ENCODE measurements at regions not wholly inside any gene's neighbourhood (a gene's known extent, or its start where the extent isn't known, plus 50 kb on each side); places are given as distances from the start of the nearest gene placed in this dataset.
"Not testable (repeated sequence)": the region's sequence is repeated elsewhere in the genome, so short reads cannot be mapped to it uniquely, and the experiment has no call there.

DNA sequence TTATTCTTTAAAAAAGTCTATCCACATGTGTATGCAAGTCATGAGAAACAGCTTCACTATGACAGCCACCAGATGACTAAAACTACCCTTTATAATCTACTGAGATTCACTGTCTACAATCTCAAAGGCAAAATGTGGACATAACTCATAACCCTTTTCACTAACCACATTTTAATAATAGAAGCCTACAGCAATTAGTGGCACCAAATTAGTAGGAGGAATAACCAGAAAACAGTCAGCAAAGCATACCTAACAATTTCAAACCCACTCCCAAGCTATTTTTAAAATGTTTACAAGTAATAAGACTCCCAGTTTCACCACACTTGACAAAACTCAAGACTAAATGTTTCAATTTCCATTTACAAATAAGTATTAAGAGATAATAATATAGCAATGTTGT, 442.9 kb downstream of the PTPRC start:
- H3K4me3 Mint-ChIP-seq: no peak overlapping the region
- no peak overlapping the region for H3K27ac ChIP-seq (ENCODE audit: low read depth, low read length)

DNA sequence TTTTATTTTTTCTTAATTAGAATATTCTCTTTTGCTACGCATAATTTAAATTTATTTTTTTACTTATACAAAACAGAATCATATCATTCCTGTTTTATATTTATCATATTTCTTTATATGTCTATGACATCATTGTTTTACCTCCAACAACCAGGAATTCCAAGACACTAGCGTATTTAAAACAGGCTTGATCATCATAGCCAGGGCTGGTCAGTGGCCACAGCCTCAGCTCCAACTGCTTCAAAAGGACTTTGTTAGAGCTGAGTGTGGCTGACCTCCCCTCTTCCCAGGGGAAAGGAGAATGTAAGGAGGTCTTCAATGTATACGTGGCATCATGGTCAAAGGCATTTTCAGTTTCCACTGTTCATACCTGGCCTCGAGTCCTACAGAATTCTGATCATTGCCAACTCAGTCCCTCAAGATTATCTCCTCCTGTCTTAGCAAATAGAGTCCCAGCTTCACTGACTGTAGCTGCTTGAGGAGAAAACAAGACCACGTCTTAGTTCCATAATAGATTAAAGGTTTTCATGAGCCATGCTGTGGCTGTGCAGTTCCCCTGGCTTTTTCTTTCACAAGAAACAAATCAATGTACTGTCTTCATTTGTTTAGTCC, 444.0 kb downstream of the PTPRC start:
- Histone ChIP-seq H3K36me3 (ENCODE audit: insufficient read depth, low read length) (no peaks in the 10 kb centered on the region), H3K9me3 (ENCODE audit: low read length) (no peaks in the 10 kb centered on the region), H3K27me3 (ENCODE audit: insufficient read depth, low read length, poor library complexity, severe bottlenecking) (no peaks in the 10 kb centered on the region), H3K4me3 (ENCODE audit: low read length) (no peak overlapping the region), H3K27ac (ENCODE audit: low read depth, low read length) (no peak overlapping the region), H3K4me1 (ENCODE audit: insufficient read depth, low read length) (no peaks in the 10 kb centered on the region)
- Mint-ChIP-seq H3K27me3 (peaks cover 0 to 3% of the 10 kb centered on the region in 2 donors), H3K4me1 (peaks cover under 1 to 7% (median 1%) of the 10 kb centered on the region in 3 donors), H3K36me3 (peaks cover 0 to 3% (median 0%) of the 10 kb centered on the region in 3 donors), H3K4me3 (no peak overlapping the region), H3K27ac (no peak overlapping the region), H3K9me3 (no peaks in the 10 kb centered on the region)
- ChIA-PET CTCF (interaction anchor here (1.2 kb wide), 1 partner anchor 12 kb away, joined by 3 read pairs; no protein-coding TSS in a partner anchor), POLR2A (no interaction called here)
- DNase-seq: no peak

More for the DNA sequence above, 442.9 kb downstream of the PTPRC start:
- CTCF ChIA-PET: no interaction called here
- Histone ChIP-seq H3K4me3 (ENCODE audit: low read length) (no peak overlapping the region), H3K4me1 (ENCODE audit: insufficient read depth, low read length) (no peaks in the 10 kb centered on the region), H3K9me3 (ENCODE audit: low read length) (no peaks in the 10 kb centered on the region), H3K27me3 (ENCODE audit: insufficient read depth, low read length, poor library complexity, severe bottlenecking) (no peaks in the 10 kb centered on the region), H3K36me3 (ENCODE audit: insufficient read depth, low read length) (no peaks in the 10 kb centered on the region)
- no peak for DNase-seq
- H3K27me3 Mint-ChIP-seq: peaks cover 0 to 3% of the 10 kb centered on the region in 2 donors
- POLR2A ChIA-PET: no interaction called here
- H3K36me3 Mint-ChIP-seq: no peaks in the 10 kb centered on the region
- no peaks in the 10 kb centered on the region for H3K9me3 Mint-ChIP-seq
- H3K4me1 Mint-ChIP-seq: no peaks in the 10 kb centered on the region
- H3K27ac Mint-ChIP-seq: no peak overlapping the region

DNA sequence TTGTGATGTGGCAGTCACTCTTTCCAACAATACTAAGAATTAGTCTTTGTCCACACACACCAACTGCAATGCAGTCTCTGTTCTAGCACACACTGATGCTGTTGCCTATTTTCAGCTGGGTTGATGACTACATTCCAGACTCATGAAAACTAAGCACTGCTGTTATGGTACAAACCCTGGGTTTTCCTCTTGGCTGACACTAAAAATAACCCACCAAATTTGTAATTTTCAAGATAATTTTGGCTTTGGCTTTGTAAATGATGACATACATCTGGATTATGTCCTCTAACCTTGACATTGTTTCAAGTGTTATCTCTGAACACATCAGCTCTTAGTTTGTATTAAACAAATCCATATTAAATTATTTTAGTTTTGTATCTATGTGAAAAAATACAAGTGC, 444.8 kb downstream of the PTPRC start:
- no peak overlapping the region for H3K4me3 Mint-ChIP-seq
- Histone ChIP-seq H3K4me1 (ENCODE audit: insufficient read depth, low read length) (peaks cover 3% of the 10 kb centered on the region), H3K27me3 (ENCODE audit: insufficient read depth, low read length, poor library complexity, severe bottlenecking) (no peaks in the 10 kb centered on the region), H3K9me3 (ENCODE audit: low read length) (no peaks in the 10 kb centered on the region), H3K27ac (ENCODE audit: low read depth, low read length) (no peak overlapping the region), H3K36me3 (ENCODE audit: insufficient read depth, low read length) (no peaks in the 10 kb centered on the region), H3K4me3 (ENCODE audit: low read length) (no peak overlapping the region)
- DNase-seq: no peak
- peaks cover 0 to 3% (median 0%) of the 10 kb centered on the region in 3 donors for H3K36me3 Mint-ChIP-seq
- POLR2A ChIA-PET: no interaction called here
- H3K27me3 Mint-ChIP-seq: peaks cover 0 to 3% of the 10 kb centered on the region in 2 donors
- peaks cover 2 to 11% (median 4%) of the 10 kb centered on the region in 3 donors for H3K4me1 Mint-ChIP-seq
- CTCF ChIA-PET: interaction anchor here (1.2 to 1.4 kb wide), 2 partner anchors 11 to 574 kb away, joined by 3 read pairs; no protein-coding TSS in a partner anchor
- no peak overlapping the region for H3K27ac Mint-ChIP-seq
- no peaks in the 10 kb centered on the region for H3K9me3 Mint-ChIP-seq

DNA sequence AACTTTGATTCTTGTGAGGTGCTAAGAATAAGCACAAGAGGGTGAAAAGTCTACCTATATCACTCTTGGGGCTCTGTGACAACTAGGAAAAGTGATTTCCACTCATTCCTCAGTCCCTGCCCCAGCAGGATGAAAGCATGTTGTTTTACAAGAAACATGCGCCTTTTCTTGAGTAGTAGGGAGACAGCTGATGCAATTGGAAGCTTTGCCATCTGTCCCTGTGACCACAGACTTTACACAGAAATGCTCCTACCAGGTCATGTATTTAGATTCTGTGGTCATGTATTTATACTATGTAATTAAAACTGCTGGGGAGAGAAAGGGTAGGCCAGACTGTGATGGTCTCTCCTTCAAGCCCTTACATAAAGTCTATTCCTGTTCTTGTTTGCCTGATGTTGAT, 445.5 kb downstream of the PTPRC start:
- H3K4me1 Mint-ChIP-seq: peaks cover 6 to 17% (median 10%) of the 10 kb centered on the region in 3 donors
- no peak overlapping the region for H3K27ac Mint-ChIP-seq
- H3K27me3 ChIP-seq (ENCODE audit: insufficient read depth, low read length, poor library complexity, severe bottlenecking): no peaks in the 10 kb centered on the region
- no peaks in the 10 kb centered on the region for H3K36me3 ChIP-seq (ENCODE audit: insufficient read depth, low read length)
- H3K4me3 ChIP-seq (ENCODE audit: low read length): no peak overlapping the region
- H3K9me3 Mint-ChIP-seq: no peaks in the 10 kb centered on the region
- ChIA-PET POLR2A (no interaction called here), CTCF (interaction anchor here (1.4 kb wide), 1 partner anchor 575 kb away, joined by 3 read pairs; no protein-coding TSS in a partner anchor)
- H3K4me3 Mint-ChIP-seq: no peak overlapping the region
- peaks cover 9% of the 10 kb centered on the region for H3K4me1 ChIP-seq (ENCODE audit: insufficient read depth, low read length)
- no peaks in the 10 kb centered on the region for H3K9me3 ChIP-seq (ENCODE audit: low read length)
- H3K36me3 Mint-ChIP-seq: peaks cover 0 to 3% (median 0%) of the 10 kb centered on the region in 3 donors
- DNase-seq: no peak
- peaks cover 0 to 3% of the 10 kb centered on the region in 2 donors for H3K27me3 Mint-ChIP-seq
- no peak overlapping the region for H3K27ac ChIP-seq (ENCODE audit: low read depth, low read length)

DNA sequence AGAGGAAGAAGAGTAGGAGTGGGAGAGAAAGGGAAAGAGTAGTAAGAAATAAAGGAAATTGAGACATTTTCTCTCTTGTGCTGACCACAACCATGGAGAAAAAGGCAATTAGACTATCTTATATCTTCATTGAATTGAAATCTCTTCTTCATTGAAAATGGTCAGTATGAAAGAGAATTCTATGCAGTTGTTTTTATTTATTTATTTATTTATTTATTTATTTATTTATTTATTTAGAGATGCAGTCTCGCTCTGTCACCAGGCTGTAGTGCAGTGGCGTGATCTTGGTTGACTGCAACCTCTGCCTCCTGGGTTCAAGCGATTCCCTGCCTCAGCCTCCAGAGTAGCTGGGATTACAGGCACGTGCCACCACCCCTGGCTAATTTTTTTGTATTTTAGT, 447.1 kb downstream of the PTPRC start:
- Mint-ChIP-seq H3K4me1 (peaks cover 17 to 33% (median 25%) of the 10 kb centered on the region in 3 donors), H3K36me3 (peaks cover 0 to 3% (median 0%) of the 10 kb centered on the region in 3 donors), H3K4me3 (no peak overlapping the region), H3K27me3 (peaks cover 0 to 3% of the 10 kb centered on the region in 2 donors), H3K27ac (no peak overlapping the region), H3K9me3 (no peaks in the 10 kb centered on the region)
- Histone ChIP-seq H3K4me1 (ENCODE audit: insufficient read depth, low read length) (peaks cover 21% of the 10 kb centered on the region), H3K9me3 (ENCODE audit: low read length) (no peaks in the 10 kb centered on the region), H3K27me3 (ENCODE audit: insufficient read depth, low read length, poor library complexity, severe bottlenecking) (no peaks in the 10 kb centered on the region), H3K27ac (ENCODE audit: low read depth, low read length) (no peak overlapping the region), H3K36me3 (ENCODE audit: insufficient read depth, low read length) (no peaks in the 10 kb centered on the region), H3K4me3 (ENCODE audit: low read length) (no peak overlapping the region)
- POLR2A ChIA-PET: no interaction called here
- DNase-seq: no peak
- CTCF ChIA-PET: no interaction called here

DNA sequence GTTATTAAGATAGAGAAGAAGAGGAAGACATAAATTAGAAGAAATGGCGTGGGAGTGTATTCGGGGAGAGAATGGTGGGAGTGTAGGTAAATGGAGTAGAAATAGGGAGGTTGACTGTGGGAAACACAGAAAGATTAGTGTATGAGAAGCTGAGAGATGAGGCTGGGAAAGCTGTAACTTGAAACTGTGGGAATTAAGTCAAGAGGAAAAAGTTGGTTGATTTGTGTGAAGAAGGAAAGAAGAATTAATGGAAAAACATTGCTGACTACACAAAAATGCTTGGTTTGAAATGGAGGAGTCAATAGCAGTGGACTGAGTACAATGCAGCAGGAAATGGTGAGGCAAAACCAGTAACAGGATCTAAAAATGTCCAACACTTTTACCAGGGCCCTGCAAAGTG, 448.3 kb downstream of the PTPRC start:
- peaks cover 21% of the 10 kb centered on the region for H3K4me1 ChIP-seq (ENCODE audit: insufficient read depth, low read length)
- Mint-ChIP-seq H3K36me3 (peaks cover 0 to 6% (median 0%) of the 10 kb centered on the region in 3 donors), H3K4me3 (no peak overlapping the region), H3K9me3 (no peaks in the 10 kb centered on the region), H3K27me3 (peaks cover 0 to 3% of the 10 kb centered on the region in 2 donors), H3K4me1 (peaks cover 17 to 34% (median 29%) of the 10 kb centered on the region in 3 donors), H3K27ac (no peak overlapping the region)
- POLR2A ChIA-PET: no interaction called here
- no peaks in the 10 kb centered on the region for H3K9me3 ChIP-seq (ENCODE audit: low read length)
- DNase-seq: no peak
- no peak overlapping the region for H3K27ac ChIP-seq (ENCODE audit: low read depth, low read length)
- H3K36me3 ChIP-seq (ENCODE audit: insufficient read depth, low read length): no peaks in the 10 kb centered on the region
- H3K4me3 ChIP-seq (ENCODE audit: low read length): no peak overlapping the region
- CTCF ChIA-PET: no interaction called here
- no peaks in the 10 kb centered on the region for H3K27me3 ChIP-seq (ENCODE audit: insufficient read depth, low read length, poor library complexity, severe bottlenecking)

DNA sequence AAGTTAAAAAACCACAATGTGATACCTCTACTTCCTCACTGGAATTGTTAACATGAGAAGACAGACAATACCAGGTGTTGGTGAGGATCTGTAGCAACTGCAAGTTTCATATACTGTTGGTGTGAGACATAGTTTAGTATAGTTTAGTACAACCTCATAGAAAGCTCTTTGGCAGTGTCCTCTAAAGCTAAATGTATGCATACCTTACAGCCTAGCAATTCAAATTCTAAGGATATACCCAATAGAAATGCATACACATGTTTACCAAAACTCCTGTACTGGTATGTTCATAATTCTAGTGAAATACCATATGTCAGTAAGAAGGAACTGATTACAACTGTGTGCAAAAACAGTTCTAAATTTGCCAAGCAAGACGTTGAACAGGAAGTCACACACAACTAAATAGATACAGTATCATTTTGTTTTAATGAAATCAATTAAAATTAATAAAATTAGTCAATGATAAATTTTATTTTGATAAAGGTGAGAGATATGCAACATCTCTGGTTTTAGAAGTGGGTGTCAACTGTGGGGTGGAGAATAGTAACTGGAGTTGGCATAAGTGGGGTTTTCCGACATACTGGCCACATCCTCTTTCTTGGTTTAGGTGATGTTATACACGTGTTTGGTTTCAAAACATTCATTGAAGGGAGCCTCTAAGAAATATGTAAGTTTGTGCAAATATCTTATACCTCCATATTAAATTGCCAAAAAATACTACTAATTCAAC, 450.7 kb downstream of the PTPRC start:
- DNase-seq: peak; percentile 2 to 68 (median 52)
- Histone ChIP-seq H3K4me3 (ENCODE audit: low read length) (no peak overlapping the region), H3K36me3 (ENCODE audit: insufficient read depth, low read length) (no peaks in the 10 kb centered on the region), H3K27me3 (ENCODE audit: insufficient read depth, low read length, poor library complexity, severe bottlenecking) (no peaks in the 10 kb centered on the region), H3K9me3 (ENCODE audit: low read length) (no peaks in the 10 kb centered on the region), H3K27ac (ENCODE audit: low read depth, low read length) (no peak overlapping the region), H3K4me1 (ENCODE audit: insufficient read depth, low read length) (peaks cover 21% of the 10 kb centered on the region)
- peak overlapping the region in 5 of 7 donors; percentile 4 to 43 (median 30) for H3K4me3 Mint-ChIP-seq
- POLR2A ChIA-PET: no interaction called here
- H3K27me3 Mint-ChIP-seq: peaks cover 0 to 3% of the 10 kb centered on the region in 2 donors
- no peak overlapping the region for H3K27ac Mint-ChIP-seq
- H3K36me3 Mint-ChIP-seq: peaks cover 0 to 6% (median 0%) of the 10 kb centered on the region in 3 donors
- CTCF ChIA-PET: no interaction called here
- peaks cover 17 to 34% (median 29%) of the 10 kb centered on the region in 3 donors for H3K4me1 Mint-ChIP-seq
- no peaks in the 10 kb centered on the region for H3K9me3 Mint-ChIP-seq

DNA sequence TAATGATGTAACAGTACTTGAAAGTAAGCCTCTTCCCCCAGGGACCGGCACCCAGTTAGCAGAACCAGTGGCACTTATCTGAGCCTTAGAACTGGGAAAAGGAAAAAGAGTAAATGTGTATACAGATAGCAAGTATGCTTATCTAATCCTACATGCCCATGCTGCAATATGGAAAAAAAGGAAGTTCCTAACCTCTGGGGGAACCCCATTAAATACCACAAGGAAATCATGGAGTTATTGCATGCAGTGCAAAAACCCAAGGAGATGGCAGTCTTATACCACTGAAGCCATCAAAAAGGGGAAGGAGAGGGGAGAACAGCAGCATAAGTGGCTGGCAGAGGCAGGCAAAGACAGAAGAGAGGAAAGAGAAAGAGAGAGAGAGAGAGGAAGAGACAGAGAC, 456.8 kb downstream of the PTPRC start:
- H3K36me3 Mint-ChIP-seq; POLR2A ChIA-PET; DNase-seq; H3K9me3 Mint-ChIP-seq; H3K9me3 ChIP-seq (ENCODE audit: low read length); H3K27me3 ChIP-seq (ENCODE audit: insufficient read depth, low read length, poor library complexity, severe bottlenecking); H3K4me3 ChIP-seq (ENCODE audit: low read length); CTCF ChIA-PET; H3K4me1 ChIP-seq (ENCODE audit: insufficient read depth, low read length); H3K27ac ChIP-seq (ENCODE audit: low read depth, low read length); H3K27me3 Mint-ChIP-seq; H3K27ac Mint-ChIP-seq; H3K4me1 Mint-ChIP-seq; H3K36me3 ChIP-seq (ENCODE audit: insufficient read depth, low read length); H3K4me3 Mint-ChIP-seq: not testable (repeated sequence)

All from CD8-positive, alpha-beta memory T cell (primary cell).